ENCODE measurements at regions not wholly inside any gene's neighbourhood (a gene's known extent, or its start where the extent isn't known, plus 50 kb on each side); places are given as distances from the start of the nearest gene placed in this dataset.
"Not testable (repeated sequence)": the region's sequence is repeated elsewhere in the genome, so short reads cannot be mapped to it uniquely, and the experiment has no call there.

DNA sequence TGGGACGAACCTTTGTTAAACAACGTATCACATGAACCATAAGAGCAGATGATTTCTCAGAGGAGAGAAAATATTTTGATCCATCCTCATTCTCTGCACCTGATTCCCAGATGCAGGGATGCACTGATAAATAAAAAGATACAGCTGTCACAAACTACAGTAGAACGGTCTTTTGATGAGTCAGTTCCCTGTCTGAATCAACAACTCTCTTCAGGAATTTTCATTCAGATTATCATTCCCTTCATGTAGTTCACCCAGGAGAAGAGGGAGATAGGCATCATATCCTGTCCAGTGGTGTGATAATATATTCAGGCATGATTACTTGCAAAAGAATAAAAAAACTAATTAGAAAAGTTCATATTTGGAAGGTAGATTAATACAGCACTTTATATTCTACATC lies 521.5 kb downstream of the PYDC2 start:
- H3K9me3 Mint-ChIP-seq (ENCODE audit: low read depth), result peaks cover 10% of the 10 kb centered on the region
- no peaks in the 10 kb centered on the region for H3K27me3 Mint-ChIP-seq
- H3K4me1 Mint-ChIP-seq (ENCODE audit: low read depth), result no peaks in the 10 kb centered on the region
- no peak overlapping the region for H3K4me3 Mint-ChIP-seq (ENCODE audit: low read depth)
- no peak overlapping the region for H3K27ac Mint-ChIP-seq
- no peaks in the 10 kb centered on the region for H3K36me3 Mint-ChIP-seq (ENCODE audit: insufficient read depth)
- no peak for DNase-seq (ENCODE audit: low spot score, unreplicated experiment)
- TF ChIP-seq CTCF (IDR thresholded peaks at IDR 0.05; ENCODE audit: unreplicated experiment), result no peak

GRCh38 chr3:191985691-191986090 lies 524.7 kb downstream of the PYDC2 start:
- no peak for DNase-seq (ENCODE audit: low spot score, unreplicated experiment)
- Mint-ChIP-seq H3K36me3 (ENCODE audit: insufficient read depth) (no peaks in the 10 kb centered on the region), H3K4me3 (ENCODE audit: low read depth) (no peak overlapping the region), H3K9me3 (ENCODE audit: low read depth) (peaks cover under 1% of the 10 kb centered on the region), H3K4me1 (ENCODE audit: low read depth) (peaks cover 4% of the 10 kb centered on the region), H3K27me3 (no peaks in the 10 kb centered on the region), H3K27ac (no peak overlapping the region)
- TF ChIP-seq CTCF (IDR thresholded peaks at IDR 0.05; ENCODE audit: unreplicated experiment), result no peak

DNA sequence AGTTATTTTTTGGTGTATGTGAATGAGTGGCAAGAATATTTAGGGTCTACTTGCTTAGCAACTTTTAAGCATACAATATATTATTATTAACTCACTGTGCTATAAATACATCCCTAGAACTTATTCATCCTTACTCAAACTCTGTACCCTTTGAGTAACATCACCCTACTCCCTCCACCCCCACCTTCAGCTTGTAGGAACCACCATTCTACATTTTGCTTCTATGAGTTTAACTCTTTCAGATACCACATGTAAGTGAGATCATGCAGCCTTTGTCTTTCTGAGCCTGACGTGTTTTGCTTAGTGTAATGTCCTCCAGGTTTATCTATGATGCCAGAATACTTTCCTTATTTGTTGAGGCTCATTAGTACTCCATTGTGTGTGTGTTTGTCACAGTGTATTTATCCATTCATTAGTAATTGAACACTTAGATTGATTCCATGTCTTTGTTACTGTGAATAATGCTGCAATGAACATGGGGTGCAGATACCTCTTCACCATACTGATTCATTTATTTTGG lies 526.9 kb downstream of the PYDC2 start:
- no peak for DNase-seq (ENCODE audit: low spot score, unreplicated experiment)
- TF ChIP-seq CTCF (IDR thresholded peaks at IDR 0.05; ENCODE audit: unreplicated experiment), result no peak
- no peaks in the 10 kb centered on the region for H3K27me3 Mint-ChIP-seq
- peaks cover 4% of the 10 kb centered on the region for H3K4me1 Mint-ChIP-seq (ENCODE audit: low read depth)
- H3K27ac Mint-ChIP-seq, result no peak overlapping the region
- H3K36me3 Mint-ChIP-seq (ENCODE audit: insufficient read depth), result no peaks in the 10 kb centered on the region
- no peak overlapping the region for H3K4me3 Mint-ChIP-seq (ENCODE audit: low read depth)
- peaks cover 8% of the 10 kb centered on the region for H3K9me3 Mint-ChIP-seq (ENCODE audit: low read depth)

DNA sequence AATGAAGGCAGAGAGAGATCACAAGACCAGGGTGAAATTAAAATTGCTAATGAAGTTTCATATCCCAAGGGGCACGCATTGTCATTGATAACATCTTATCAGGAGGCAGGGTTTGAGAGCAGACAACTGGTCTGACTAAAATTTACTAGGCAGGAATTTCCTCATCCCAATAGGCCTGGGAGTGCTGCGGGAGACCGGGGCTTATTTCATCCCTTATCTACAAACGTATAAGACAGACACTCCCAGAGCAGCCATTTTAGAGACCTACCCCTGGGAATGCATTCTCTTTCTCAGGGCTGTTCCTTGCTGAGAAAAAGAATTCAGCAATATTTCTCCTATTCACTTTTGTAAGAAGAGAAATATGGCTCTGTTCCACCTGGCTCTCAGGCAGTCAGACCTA lies 533.0 kb downstream of the PYDC2 start:
- H3K36me3 Mint-ChIP-seq (ENCODE audit: insufficient read depth); H3K4me3 Mint-ChIP-seq (ENCODE audit: low read depth); H3K4me1 Mint-ChIP-seq (ENCODE audit: low read depth); H3K27me3 Mint-ChIP-seq; H3K27ac Mint-ChIP-seq; DNase-seq (ENCODE audit: low spot score, unreplicated experiment): not testable (repeated sequence)
- peaks cover 38% of the 10 kb centered on the region for H3K9me3 Mint-ChIP-seq (ENCODE audit: low read depth)

- H3K27me3 Mint-ChIP-seq, result no peaks in the 10 kb centered on the region
- H3K4me1 Mint-ChIP-seq (ENCODE audit: low read depth), result peaks cover 6% of the 10 kb centered on the region
- TF ChIP-seq CTCF (IDR thresholded peaks at IDR 0.05; ENCODE audit: unreplicated experiment), result no peak
- H3K36me3 Mint-ChIP-seq (ENCODE audit: insufficient read depth), result peaks cover 8% of the 10 kb centered on the region
- no peak overlapping the region for H3K4me3 Mint-ChIP-seq (ENCODE audit: low read depth)
- no peak for DNase-seq (ENCODE audit: low spot score, unreplicated experiment)
- H3K9me3 Mint-ChIP-seq (ENCODE audit: low read depth), result peaks cover 31% of the 10 kb centered on the region
- H3K27ac Mint-ChIP-seq, result no peak overlapping the region
Measured at GRCh38 chr3:191997093-191997492, 536.1 kb downstream of the PYDC2 start.

GRCh38 chr3:191997579-191998268 lies 536.8 kb downstream of the PYDC2 start:
- Mint-ChIP-seq H3K36me3 (ENCODE audit: insufficient read depth) (peaks cover 8% of the 10 kb centered on the region), H3K4me3 (ENCODE audit: low read depth) (no peak overlapping the region), H3K27ac (no peak overlapping the region), H3K9me3 (ENCODE audit: low read depth) (peaks cover 31% of the 10 kb centered on the region), H3K27me3 (no peaks in the 10 kb centered on the region), H3K4me1 (ENCODE audit: low read depth) (peaks cover 6% of the 10 kb centered on the region)
- TF ChIP-seq CTCF (IDR thresholded peaks at IDR 0.05; ENCODE audit: unreplicated experiment), result no peak
- DNase-seq (ENCODE audit: low spot score, unreplicated experiment), result no peak
